Skin epidermis (tissue), 12 donors: ENCODE measurements at regions not wholly inside any gene's neighbourhood (a gene's known extent, or its start where the extent isn't known, plus 50 kb on each side); places are given as distances from the start of the nearest gene placed in this dataset.
"Not testable (repeated sequence)": the region's sequence is repeated elsewhere in the genome, so short reads cannot be mapped to it uniquely, and the experiment has no call there.

Experiments used
- H3K27ac ChIP-seq, 21 experiments: fragments of 200-600 bp; sonication (generic) in 11 of 21; one replicate each; pipeline ENCODE4 v1.5.0; 2020; ENCODE audit warnings: mild to moderate bottlenecking in 3 of 21, inconsistent platforms in 2 of 21, moderate library complexity in 2 of 21
- H3K4me3 ChIP-seq, 7 experiments: fragments of 200-600 bp; sonication (generic) in 2 of 7; one replicate each; pipeline ENCODE4 v1.5.0; 2020; ENCODE audit warnings: inconsistent platforms in 2 of 7, mild to moderate bottlenecking in 2 of 7, moderate library complexity in 1 of 7

DNA sequence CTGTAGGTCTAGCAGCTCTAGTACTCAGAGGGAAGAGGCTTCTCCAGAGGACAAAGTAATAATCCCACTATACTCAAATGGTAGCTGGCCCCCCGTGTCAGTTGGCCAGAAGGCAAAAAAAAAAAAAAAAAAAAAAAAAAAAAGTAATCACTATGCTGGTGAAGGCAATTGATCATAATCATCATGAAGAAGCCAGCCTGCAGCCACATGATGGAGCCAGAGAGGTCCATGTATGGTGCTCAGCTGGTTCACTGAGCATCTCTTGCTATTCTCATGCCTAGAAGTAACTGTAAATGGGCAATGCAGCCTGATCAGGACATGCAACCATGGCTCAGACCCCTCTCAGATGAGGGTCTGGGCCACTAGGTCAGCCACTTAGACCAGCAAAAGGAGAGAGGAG lies 378.8 kb downstream of the MED13L start:
- H3K4me3 ChIP-seq = no peak overlapping the region

GRCh38 chr12:115897729-115898128 lies 379.8 kb downstream of the MED13L start:
- Histone ChIP-seq H3K27ac (no peak overlapping the region), H3K4me3 (no peak overlapping the region)

More for the DNA sequence above, 378.8 kb downstream of the MED13L start:
- H3K27ac ChIP-seq = no peak overlapping the region

GRCh38 chr12:115895247-115895646 lies 382.2 kb downstream of the MED13L start:
- Histone ChIP-seq H3K27ac (no peak overlapping the region), H3K4me3 (no peak overlapping the region)

DNA sequence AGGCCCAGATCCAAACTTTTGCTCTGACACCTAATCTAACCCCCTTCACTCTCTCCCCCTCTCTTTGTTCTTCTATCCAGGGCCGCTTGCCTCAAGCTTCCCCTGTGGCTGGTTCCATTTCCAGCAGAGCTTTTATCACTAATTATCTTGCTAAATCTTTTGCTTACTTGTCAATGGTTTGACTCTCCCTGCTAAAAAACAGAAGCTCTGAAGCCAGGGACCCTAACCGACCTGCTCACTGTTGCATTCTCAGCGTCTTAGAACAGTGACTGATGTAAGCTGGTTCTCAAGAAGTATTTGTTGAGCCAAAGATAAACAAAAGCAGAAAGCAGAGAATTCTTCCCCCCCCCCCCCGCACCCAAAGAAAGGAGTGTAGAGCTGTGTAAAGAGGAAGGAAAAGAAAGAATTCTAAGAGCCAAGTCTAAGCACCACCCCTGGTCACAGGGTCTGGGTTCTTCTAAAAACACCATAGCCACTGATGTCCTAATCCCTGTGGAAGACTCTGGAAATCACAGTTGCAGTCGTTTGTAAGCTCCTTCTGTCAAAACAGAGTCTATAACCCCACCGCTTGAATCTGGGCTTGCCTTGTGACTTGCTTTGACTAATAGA lies 385.8 kb downstream of the MED13L start:
- no peak overlapping the region for H3K27ac ChIP-seq

GRCh38 chr12:115886666-115887065 lies 390.8 kb downstream of the MED13L start:
- H3K4me3 ChIP-seq = no peak overlapping the region
- H3K27ac ChIP-seq = no peak overlapping the region

More for the DNA sequence above, 385.8 kb downstream of the MED13L start:
- H3K4me3 ChIP-seq = no peak overlapping the region

DNA sequence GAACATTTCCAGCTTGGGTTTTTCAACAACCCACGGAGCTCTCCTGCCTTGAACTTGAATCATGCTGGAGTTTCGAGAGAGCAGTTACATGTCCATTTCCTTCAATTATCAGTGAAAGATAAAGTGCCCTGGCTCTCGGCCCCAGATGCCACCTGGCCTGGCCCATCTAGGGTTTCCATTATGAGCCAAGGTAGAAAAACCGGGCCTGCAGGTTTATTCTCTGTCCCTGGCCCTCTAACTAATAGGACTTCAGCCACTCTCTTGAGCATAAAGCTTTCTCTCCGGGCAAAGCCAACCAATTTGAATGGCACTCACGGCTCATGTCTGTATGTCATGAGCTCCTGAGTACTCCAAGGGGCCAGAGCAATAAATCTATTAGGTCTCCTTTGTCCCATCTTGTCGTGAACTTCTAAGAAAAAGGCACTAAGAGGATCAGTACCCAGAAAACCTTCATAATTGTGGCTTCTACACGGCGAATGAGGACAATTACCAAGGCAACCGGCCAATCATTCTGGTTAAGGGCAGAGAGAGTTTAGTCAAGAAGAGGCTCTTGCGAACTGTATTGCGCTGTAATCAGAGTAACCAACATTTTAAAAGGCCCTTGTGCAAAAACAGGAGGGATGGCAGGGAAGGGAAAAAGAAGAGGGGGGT lies 392.3 kb downstream of the MED13L start:
- H3K4me3 ChIP-seq = no peak overlapping the region
- H3K27ac ChIP-seq = no peak overlapping the region

DNA sequence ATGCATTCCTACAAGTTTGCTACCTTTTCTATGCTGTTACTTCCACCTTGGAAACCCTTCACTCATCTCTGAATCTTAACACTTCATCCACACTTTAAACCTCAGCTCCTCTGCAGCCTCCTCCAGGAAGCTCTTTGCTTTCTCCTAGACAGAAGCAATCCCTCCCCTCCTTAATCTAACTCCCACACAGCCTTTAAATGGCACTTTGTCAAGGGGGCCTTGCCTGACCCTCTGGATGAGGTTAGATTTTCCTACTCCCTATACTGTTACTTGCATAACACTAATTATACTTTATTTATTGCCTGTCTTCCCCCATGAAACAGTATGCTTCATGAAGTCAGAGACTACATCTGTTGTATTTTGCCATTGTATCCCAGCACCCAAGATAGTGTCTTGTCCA lies 394.6 kb downstream of the MED13L start:
- Histone ChIP-seq H3K4me3 (no peak overlapping the region), H3K27ac (no peak overlapping the region)

DNA sequence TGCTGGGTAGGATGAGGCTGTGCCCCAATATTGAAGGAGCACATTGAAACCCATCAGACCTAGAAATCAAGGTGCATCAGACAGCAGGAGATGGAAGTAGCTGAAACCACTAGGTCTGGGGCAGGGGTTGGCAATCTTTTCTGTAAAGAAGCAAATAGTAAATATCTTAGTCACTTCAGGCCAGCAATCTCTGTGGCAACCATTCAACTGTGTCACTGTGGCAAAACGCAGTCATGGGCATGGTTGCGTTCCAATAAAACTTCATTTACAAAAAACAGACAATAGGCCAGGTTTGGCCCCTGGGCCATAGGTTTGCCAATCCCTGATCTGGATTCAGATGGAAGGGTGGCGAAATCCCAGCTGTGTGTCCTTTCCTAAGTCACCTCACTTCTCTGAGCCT lies 397.3 kb downstream of the MED13L start:
- Histone ChIP-seq H3K4me3 (no peak overlapping the region), H3K27ac (no peak overlapping the region)

DNA sequence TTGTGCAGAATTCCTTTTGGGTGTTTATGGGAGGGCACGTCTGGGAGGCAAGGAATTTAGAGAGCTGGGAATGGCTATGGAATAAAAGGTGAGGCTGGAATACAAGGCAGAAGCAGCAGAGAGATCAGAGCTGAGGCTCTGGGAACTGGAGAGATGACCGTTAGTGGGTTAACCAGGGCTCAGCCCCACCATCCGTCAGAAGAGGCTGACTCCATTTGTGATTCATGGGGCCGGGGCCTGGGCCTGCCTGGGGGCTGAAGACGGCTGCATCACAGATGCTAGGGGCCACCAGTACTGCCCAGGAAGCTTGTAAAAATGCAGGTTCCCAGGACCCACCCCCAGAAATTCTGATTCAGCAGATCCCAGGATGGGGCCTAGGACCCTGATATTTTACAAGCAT lies 398.1 kb downstream of the MED13L start:
- no peak overlapping the region for H3K27ac ChIP-seq
- no peak overlapping the region for H3K4me3 ChIP-seq

DNA sequence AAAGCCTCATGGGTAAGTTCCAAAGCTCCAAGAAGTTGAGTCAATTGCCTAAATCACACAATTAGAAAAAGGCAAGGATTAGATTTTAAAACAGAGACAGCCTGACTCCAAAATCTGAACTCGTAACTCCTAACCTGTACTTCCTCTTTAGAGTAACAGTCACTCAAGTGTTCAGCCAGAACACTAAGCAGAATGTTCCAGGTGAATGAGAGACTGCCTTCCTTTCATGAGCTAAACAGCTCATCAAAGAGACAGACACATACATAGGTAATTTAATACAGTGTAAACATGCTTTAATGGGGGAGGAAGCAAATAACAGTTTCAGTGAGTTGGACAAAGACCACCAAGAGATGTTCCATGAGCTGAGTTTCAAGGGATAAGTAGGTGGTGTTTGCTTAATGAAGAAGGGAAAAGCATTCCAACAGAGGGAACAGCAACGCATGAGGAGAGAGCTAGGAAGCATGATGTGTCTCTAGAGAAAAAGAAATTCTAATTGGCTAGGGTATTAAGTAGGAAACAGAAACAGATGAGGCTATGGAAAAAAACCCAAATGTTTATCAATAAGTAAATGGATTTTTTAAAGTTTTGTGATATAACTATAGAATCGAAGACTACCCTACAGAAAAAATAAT lies 403.9 kb downstream of the MED13L start:
- H3K27ac ChIP-seq = peak overlapping the region in 6 of 21 experiments; percentile 24 to 61 (median 35)
- no peak overlapping the region for H3K4me3 ChIP-seq

GRCh38 chr12:115872919-115873357 lies 404.6 kb downstream of the MED13L start:
- no peak overlapping the region for H3K4me3 ChIP-seq

DNA sequence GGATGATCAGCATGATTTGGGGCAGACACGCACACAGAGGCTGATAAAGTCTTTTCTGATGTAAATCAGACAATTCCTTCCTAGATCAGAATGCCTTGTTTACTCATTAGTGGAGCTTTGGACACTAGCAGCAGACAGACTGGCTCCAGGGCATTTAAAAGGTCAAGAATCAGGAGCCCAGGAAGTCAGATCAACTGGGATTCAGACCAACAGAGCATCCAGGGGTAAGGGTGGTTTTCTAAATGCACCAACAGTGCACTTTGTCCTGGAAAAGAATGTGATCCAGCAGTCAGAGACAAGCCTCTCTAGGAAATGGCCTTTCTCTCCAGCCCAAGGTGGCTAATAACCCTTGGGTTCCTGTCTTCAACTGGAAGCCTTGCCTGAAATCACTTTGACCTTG lies 405.3 kb downstream of the MED13L start:
- peak overlapping the region in 6 of 21 experiments; percentile 4 to 65 (median 53) for H3K27ac ChIP-seq
- no peak overlapping the region for H3K4me3 ChIP-seq

More at GRCh38 chr12:115872919-115873357, 404.6 kb downstream of the MED13L start:
- H3K27ac ChIP-seq = peak overlapping the region in 9 of 21 experiments; percentile 23 to 65 (median 45)

GRCh38 chr12:115871714-115872113 lies 405.8 kb downstream of the MED13L start:
- H3K27ac ChIP-seq = no peak overlapping the region
- H3K4me3 ChIP-seq = no peak overlapping the region

DNA sequence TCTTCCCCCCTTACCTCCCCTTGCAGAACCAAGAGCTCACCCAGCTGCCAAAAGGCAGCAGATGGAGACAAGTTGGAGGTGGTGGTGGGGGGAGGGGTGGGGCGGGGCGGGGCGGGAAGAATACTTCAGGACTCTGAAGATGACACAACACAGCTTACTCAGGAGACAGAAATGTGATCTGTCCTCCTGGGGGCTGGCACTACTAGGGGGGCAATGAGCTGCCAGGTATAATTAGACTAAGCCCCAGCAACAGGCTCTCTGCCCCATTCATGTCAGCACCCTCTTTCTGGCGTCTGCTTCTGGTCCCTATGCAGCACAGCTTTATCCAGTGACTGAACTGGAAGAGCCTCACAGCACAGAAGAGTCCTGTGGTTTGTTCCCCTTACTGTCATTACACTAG lies 407.0 kb downstream of the MED13L start:
- Histone ChIP-seq H3K4me3 (no peak overlapping the region), H3K27ac (no peak overlapping the region)

DNA sequence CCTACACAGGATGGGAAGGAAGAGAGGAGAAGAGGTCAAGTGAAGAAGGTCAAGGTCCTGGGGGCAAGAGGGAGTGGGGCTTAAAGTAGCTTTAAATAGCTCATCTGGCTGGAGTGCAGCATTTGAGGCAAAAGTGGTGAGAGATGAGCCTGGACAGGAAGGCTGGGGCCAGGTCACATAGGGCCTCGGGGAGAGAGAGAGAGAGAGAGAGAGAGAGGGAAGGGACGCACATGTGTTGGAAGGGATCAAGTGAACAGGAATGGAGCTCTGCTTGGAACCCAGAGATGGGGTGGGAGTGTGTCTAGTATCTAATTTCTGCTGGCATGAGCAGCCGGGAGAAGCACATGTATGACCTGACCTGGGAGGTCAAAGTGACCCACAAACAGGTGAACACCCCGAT lies 407.5 kb downstream of the MED13L start:
- Histone ChIP-seq H3K27ac (no peak overlapping the region), H3K4me3 (no peak overlapping the region)

- Histone ChIP-seq H3K4me3 (no peak overlapping the region), H3K27ac (no peak overlapping the region)
Observed at GRCh38 chr12:115869604-115870003, 407.9 kb downstream of the MED13L start.

- Histone ChIP-seq H3K27ac (no peak overlapping the region), H3K4me3 (no peak overlapping the region)
Observed at GRCh38 chr12:115868624-115869023, 408.9 kb downstream of the MED13L start.

GRCh38 chr12:115867854-115868253 lies 409.6 kb downstream of the MED13L start:
- Histone ChIP-seq H3K4me3 (no peak overlapping the region), H3K27ac (no peak overlapping the region)

DNA sequence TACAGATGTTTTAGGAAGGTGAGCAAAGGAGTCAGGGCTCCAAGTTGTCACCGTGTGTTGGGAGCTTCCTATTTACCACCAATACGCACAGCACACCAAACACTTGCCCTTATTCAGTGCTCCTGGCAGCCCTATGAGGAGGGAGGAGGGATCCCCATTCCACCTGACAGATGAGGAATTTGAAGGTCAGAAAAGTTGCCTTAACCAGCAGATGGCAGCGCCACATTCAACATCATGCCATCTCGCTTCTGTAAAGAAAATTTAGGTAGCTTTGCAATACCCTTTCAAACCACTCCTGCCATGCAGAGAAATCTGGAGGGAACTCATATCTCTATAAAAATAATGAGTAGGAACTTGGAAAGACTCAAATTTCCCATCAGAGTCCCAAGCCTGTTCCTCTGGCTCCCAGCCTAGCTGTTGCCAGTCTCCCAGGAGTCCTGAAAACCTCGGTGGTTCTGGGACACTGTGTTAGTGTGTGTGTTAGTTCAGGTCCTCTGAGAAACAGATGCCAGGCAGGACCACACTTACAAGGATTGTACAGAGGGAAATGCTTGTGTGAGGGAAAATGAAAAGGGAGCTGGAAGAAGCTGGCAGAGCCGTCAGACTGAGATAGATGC lies 410.5 kb downstream of the MED13L start:
- Histone ChIP-seq H3K4me3 (no peak overlapping the region), H3K27ac (no peak overlapping the region)

DNA sequence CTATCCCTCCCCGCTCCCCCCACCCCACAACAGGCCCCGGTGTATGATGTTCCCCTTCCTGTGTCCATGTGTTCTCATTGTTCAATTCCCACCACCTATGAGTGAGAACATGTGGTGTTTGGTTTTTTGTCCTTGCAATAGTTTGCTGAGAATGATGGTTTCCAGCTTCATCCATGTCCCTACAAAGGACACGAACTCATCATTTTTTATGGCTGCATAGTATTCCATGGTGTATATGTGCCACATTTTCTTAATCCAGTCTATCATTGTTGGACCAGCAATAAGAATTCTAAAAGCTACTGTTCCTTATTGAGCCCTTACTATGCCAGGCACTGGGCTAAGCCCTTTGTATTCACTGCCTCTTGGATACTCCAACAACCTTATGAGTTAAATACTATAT lies 411.2 kb downstream of the MED13L start:
- H3K27ac ChIP-seq, H3K4me3 ChIP-seq: not testable (repeated sequence)

GRCh38 chr12:115864396-115864795 lies 413.1 kb downstream of the MED13L start:
- no peak overlapping the region for H3K4me3 ChIP-seq

More at GRCh38 chr12:115864396-115864795, 413.1 kb downstream of the MED13L start:
- no peak overlapping the region for H3K27ac ChIP-seq
